Mammary epithelial cell (primary cell): ENCODE measurements at regions not wholly inside any gene's neighbourhood (a gene's known extent, or its start where the extent isn't known, plus 50 kb on each side); places are given as distances from the start of the nearest gene placed in this dataset.

Source experiments
- CTCF ChIP-seq, 2 donors: IDR thresholded peaks in 1 of 2; conservative IDR thresholded peaks in 1 of 2; 2 replicates each; pipeline ENCODE4 v1.5.1; 2011 to 2012; ENCODE audit warnings: inconsistent platforms in 2 of 2, low read length in 2 of 2, mild to moderate bottlenecking in 2 of 2, control low read depth in 1 of 2, low read depth in 1 of 2; ENCODE audit not compliant: insufficient read depth in 1 of 2; ENCODE audit errors: extremely low read depth in 1 of 2
- EZH2 ChIP-seq: IDR thresholded peaks from 2 replicates; pipeline ENCODE4 v1.6.1; 2012; ENCODE audit warnings: low read length, inconsistent platforms, borderline replicate concordance

- TF ChIP-seq CTCF (conservative IDR thresholded peaks at IDR 0.05 in 1 of 2, IDR thresholded peaks at IDR 0.05 in 1 of 2; ENCODE audit: extremely low read depth in 1 of 2, insufficient read depth in 1 of 2, low read depth in 1 of 2, low read length in 2 of 2) (no peak), EZH2 (no peak)
Measured at GRCh38 chr1:221162939-221163338, 283.7 kb downstream of the HLX start.
